Ishikawa (cell line): ENCODE measurements at regions not wholly inside any gene's neighbourhood (a gene's known extent, or its start where the extent isn't known, plus 50 kb on each side); places are given as distances from the start of the nearest gene placed in this dataset.

Experiments
- CEBPB ChIP-seq: IDR thresholded peaks from 2 replicates; pipeline ENCODE4 v1.6.1; 2012
- CREB1 ChIP-seq: IDR thresholded peaks from 2 replicates; pipeline ENCODE4 v1.6.1; 2012; ENCODE audit warnings: low read depth
- EGR1 ChIP-seq: IDR thresholded peaks from 2 replicates; pipeline ENCODE4 v1.6.1; 2012
- EP300 ChIP-seq: IDR thresholded peaks from 2 replicates; pipeline ENCODE4 v1.6.1; 2012; ENCODE audit warnings: borderline replicate concordance
- MAX ChIP-seq: IDR thresholded peaks from 2 replicates; pipeline ENCODE4 v1.6.1; 2012
- RAD21 ChIP-seq: IDR thresholded peaks from 2 replicates; pipeline ENCODE4 v1.6.1; 2012; ENCODE audit warnings: low read depth
- TAF1 ChIP-seq: IDR thresholded peaks from 2 replicates; pipeline ENCODE4 v1.6.1; 2012; ENCODE audit warnings: low read depth, mild to moderate bottlenecking
- TCF12 ChIP-seq: IDR thresholded peaks from 2 replicates; pipeline ENCODE4 v1.6.1; 2012; ENCODE audit warnings: low read depth

- TF ChIP-seq TAF1 (no peak), MAX (no peak), EP300 (no peak), CEBPB (no peak), TCF12 (no peak), EGR1 (no peak), CREB1 (no peak), RAD21 (no peak)
Measured at GRCh38 chr7:118689403-118689802, 464.9 kb downstream of the ANKRD7 start.
